ENCODE measurements at regions not wholly inside any gene's neighbourhood (a gene's known extent, or its start where the extent isn't known, plus 50 kb on each side); places are given as distances from the start of the nearest gene placed in this dataset.

DNA sequence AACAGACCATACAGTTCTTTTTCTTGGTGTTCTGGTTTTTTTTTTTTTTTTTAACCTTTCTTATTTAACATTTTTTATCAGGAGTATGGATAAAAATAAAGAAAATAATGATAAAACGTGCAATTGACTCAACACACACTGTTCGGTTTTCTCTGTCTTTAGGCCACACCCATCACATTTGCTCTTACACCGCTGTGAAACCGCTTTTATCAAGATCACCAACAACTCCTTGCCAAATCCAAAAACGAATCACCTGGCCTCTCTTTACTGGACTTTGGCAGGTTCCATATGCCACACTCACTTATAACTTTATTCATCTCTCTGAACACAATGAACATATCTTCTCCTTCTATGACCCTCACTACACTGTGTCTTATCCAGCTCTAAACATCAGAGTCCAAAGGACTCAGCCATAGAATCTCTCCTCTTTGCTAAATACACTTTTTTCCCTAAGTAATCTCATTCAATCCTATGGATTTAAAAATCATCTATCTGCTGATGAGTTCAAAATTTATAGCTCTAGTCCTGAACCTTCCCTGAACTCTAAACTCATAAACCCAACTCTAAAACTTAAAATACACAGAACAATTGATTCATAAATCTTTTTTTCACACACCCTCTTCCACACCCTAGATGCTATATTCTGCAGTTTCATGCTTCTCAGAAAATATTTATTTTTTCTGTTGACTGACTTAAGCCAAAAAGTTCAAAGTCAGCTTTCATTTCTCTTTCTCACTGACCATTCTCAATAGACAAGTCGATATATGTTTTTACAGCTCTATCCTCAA lies 800.6 kb upstream of the SOX9 start:
- DNase-seq (no peak), ATAC-seq (no peak)
- H3K4me3 ChIP-seq = no peak overlapping the region
- TF ChIP-seq, protein P1, sequence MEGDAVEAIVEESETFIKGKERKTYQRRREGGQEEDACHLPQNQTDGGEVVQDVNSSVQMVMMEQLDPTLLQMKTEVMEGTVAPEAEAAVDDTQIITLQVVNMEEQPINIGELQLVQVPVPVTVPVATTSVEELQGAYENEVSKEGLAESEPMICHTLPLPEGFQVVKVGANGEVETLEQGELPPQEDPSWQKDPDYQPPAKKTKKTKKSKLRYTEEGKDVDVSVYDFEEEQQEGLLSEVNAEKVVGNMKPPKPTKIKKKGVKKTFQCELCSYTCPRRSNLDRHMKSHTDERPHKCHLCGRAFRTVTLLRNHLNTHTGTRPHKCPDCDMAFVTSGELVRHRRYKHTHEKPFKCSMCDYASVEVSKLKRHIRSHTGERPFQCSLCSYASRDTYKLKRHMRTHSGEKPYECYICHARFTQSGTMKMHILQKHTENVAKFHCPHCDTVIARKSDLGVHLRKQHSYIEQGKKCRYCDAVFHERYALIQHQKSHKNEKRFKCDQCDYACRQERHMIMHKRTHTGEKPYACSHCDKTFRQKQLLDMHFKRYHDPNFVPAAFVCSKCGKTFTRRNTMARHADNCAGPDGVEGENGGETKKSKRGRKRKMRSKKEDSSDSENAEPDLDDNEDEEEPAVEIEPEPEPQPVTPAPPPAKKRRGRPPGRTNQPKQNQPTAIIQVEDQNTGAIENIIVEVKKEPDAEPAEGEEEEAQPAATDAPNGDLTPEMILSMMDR (IDR thresholded peaks at IDR 0.05) = no peak
- H3K36me3 ChIP-seq = no peaks in the 10 kb centered on the region
- no peaks in the 10 kb centered on the region for H3K27me3 ChIP-seq
- no peaks in the 10 kb centered on the region for H3K4me1 ChIP-seq
- WGBS (ENCODE audit: insufficient coverage, low coverage, low lambda C conversion rate, missing lambda C conversion rate) = 64% methylated on average over 6 of the region's 6 CpGs
- no peak overlapping the region for H3K27ac ChIP-seq
- H3K9me3 ChIP-seq = no peaks in the 10 kb centered on the region
- intact Hi-C loops (cut with DNase I) = no loop called here

- no peak overlapping the region for H3K4me3 ChIP-seq
- WGBS (ENCODE audit: insufficient coverage, low coverage, low lambda C conversion rate, missing lambda C conversion rate) = 7% methylated on average over 1 of the region's 1 CpG
Measured at GRCh38 chr17:71325117-71325516, 795.7 kb upstream of the SOX9 start.

GRCh38 chr17:71325886-71326285 lies 794.9 kb upstream of the SOX9 start:
- TF ChIP-seq POLR2A (IDR thresholded peaks at IDR 0.05) = no peak
- TF ChIP-seq, protein P1 (IDR thresholded peaks at IDR 0.05) = no peak
- intact Hi-C loops (cut with DNase I) = no loop called here
- Histone ChIP-seq H3K4me3 (no peak overlapping the region), H3K36me3 (no peaks in the 10 kb centered on the region), H3K27me3 (no peaks in the 10 kb centered on the region), H3K9me3 (no peaks in the 10 kb centered on the region), H3K27ac (no peak overlapping the region), H3K4me1 (no peaks in the 10 kb centered on the region)
- 46% methylated on average over 3 of the region's 3 CpGs for WGBS (ENCODE audit: insufficient coverage, low coverage, low lambda C conversion rate, missing lambda C conversion rate)
- ATAC-seq (no peak), DNase-seq (no peak)

More at GRCh38 chr17:71325117-71325516, 795.7 kb upstream of the SOX9 start:
- intact Hi-C loops (cut with DNase I) = no loop called here
- Histone ChIP-seq H3K27ac (no peak overlapping the region), H3K36me3 (no peaks in the 10 kb centered on the region), H3K27me3 (no peaks in the 10 kb centered on the region), H3K9me3 (no peaks in the 10 kb centered on the region), H3K4me1 (no peaks in the 10 kb centered on the region)
- TF ChIP-seq, protein P1 (IDR thresholded peaks at IDR 0.05) = no peak
- no peak for TF ChIP-seq POLR2A (IDR thresholded peaks at IDR 0.05)
- DNase-seq (no peak), ATAC-seq (no peak)

DNA sequence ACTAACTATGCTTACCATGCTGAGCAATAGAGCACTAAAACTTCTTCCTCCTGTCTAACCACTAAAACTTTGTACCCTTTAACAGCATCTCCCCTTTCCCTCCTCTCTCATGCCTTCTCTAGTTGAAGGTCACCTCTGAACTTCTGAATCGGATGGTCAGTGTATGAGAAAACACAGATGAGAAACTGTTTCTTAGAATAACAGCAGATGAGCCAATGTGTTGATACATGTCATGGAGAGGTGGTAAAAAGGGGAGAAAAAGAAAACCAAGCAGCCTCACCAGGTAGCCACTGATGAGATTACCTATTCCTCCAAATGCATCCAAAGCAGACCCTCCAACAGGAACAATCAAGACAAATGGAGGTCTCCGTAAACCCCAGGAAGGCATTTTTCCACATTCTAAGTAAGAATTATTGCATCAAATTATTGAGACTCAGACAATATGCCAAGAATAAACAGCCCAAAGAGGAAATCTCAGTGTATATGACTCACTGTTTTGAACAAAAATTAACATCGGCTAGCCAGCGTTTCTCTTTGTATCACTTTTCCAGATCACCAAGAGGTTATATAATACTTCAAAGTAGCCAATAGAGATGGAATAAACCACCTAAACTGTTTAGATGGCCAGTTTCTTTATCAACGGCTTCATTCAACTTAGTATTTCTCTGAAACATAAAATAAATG lies 793.3 kb upstream of the SOX9 start:
- no peaks in the 10 kb centered on the region for H3K9me3 ChIP-seq
- no peaks in the 10 kb centered on the region for H3K4me1 ChIP-seq
- H3K27ac ChIP-seq = no peak overlapping the region
- DNase-seq (no peak), ATAC-seq (no peak)
- no peaks in the 10 kb centered on the region for H3K36me3 ChIP-seq
- WGBS (ENCODE audit: insufficient coverage, low coverage, low lambda C conversion rate, missing lambda C conversion rate) = 45% methylated on average over 5 of the region's 5 CpGs
- H3K27me3 ChIP-seq = no peaks in the 10 kb centered on the region
- intact Hi-C loops (cut with DNase I) = no loop called here
- H3K4me3 ChIP-seq = no peak overlapping the region
- no peak for TF ChIP-seq POLR2A (IDR thresholded peaks at IDR 0.05)
- TF ChIP-seq, protein P1 (IDR thresholded peaks at IDR 0.05) = no peak
